ENCODE measurements at regions not wholly inside any gene's neighbourhood (a gene's known extent, or its start where the extent isn't known, plus 50 kb on each side); places are given as distances from the start of the nearest gene placed in this dataset.

- no peak for TF ChIP-seq MYBL2 (IDR thresholded peaks at IDR 0.05; ENCODE audit: low read depth)
- TF ChIP-seq MYBL2 (CRISPR knock-in tag; IDR thresholded peaks at IDR 0.05; ENCODE audit: borderline replicate concordance), result no peak
Observed at GRCh38 chr11:13117344-13117743, 108.2 kb downstream of the RASSF10 start (continued).

GRCh38 chr11:13118194-13118593 lies 109.1 kb downstream of the RASSF10 start:
- Histone ChIP-seq H3K79me2 (ENCODE audit: control insufficient read depth, insufficient read depth, low read length) (no peaks in the 10 kb centered on the region), H3K36me3 (ENCODE audit: control insufficient read depth, insufficient read depth, low read length) (no peaks in the 10 kb centered on the region), H2AFZ (ENCODE audit: low read depth, low read length) (no peak overlapping the region), H3K27ac (ENCODE audit: extremely low read depth, low read depth, low read length) (no peak overlapping the region), H3K9me1 (ENCODE audit: control insufficient read depth, insufficient read depth, low read length) (no peaks in the 10 kb centered on the region), H3K9me3 (replicated peaks; ENCODE audit: control insufficient read depth, insufficient read depth, low read depth, low read length) (no peaks in the 10 kb centered on the region), H3K4me1 (replicated peaks in 1 of 2; ENCODE audit: control insufficient read depth in 2 of 2, insufficient read depth in 2 of 2, low read length in 2 of 2) (peaks cover 6 to 11% of the 10 kb centered on the region in 2 experiments; a peak in 4 of 5 replicates), H3K9ac (ENCODE audit: insufficient read depth in 1 of 2, low read depth in 2 of 2, low read length in 2 of 2) (no peak overlapping the region), H4K20me1 (replicated peaks; ENCODE audit: control insufficient read depth, insufficient read depth, low read length) (no peaks in the 10 kb centered on the region), H3K27me3 (ENCODE audit: control insufficient read depth in 2 of 2, insufficient read depth in 2 of 2, low read length in 2 of 2) (peaks cover 0 to 6% of the 10 kb centered on the region in 2 experiments; a peak in 1 of 5 replicates), H3K4me3 (no peak overlapping the region), H3K4me2 (ENCODE audit: insufficient read depth, low read length) (no peak overlapping the region)
- DNase-seq (ENCODE audit: extremely low read depth in 1 of 4, low spot score in 3 of 4) (no peak), ATAC-seq (no peak), FAIRE-seq (no peak)
- no TSS peak for BruUV-seq (replicated peaks)
- ChIA-PET CTCF (ENCODE audit: low intra/inter-chr PET ratio) (no interaction called here), POLR2A (interaction anchor here (1.7 kb wide), 1 partner anchor 13 kb away, joined by 4 read pairs; no protein-coding TSS in a partner anchor)
- intact Hi-C loops (cut with micrococcal nuclease) (no loop called here), in situ Hi-C loops (cut with MboI) (loop anchor here (10.0 kb wide), 1 partner anchor 123 kb away; no protein-coding TSS in a partner anchor)
- TF ChIP-seq CEBPB (tag; IDR thresholded peaks at IDR 0.05) (no peak), ZNF561 (CRISPR knock-in tag; conservative IDR thresholded peaks at IDR 0.05) (no peak), CREBBP (IDR thresholded peaks at IDR 0.05; ENCODE audit: low read depth, low read length) (no peak), HINFP (tag; conservative IDR thresholded peaks at IDR 0.05; ENCODE audit: low read depth) (no peak), BRF1 (IDR thresholded peaks at IDR 0.05; ENCODE audit: borderline replicate concordance, extremely low read depth, insufficient read length) (no peak), ZSCAN32 (CRISPR knock-in tag; IDR thresholded peaks at IDR 0.05) (no peak)
- 29% methylated on average over 5 of the region's 5 CpGs for WGBS (ENCODE audit: insufficient coverage, low coverage, missing lambda C conversion rate)
